ENCODE measurements at regions not wholly inside any gene's neighbourhood (a gene's known extent, or its start where the extent isn't known, plus 50 kb on each side); places are given as distances from the start of the nearest gene placed in this dataset.
A peak's percentile ranks its signal among the peaks of the same experiment; 100 is the strongest.

DNA sequence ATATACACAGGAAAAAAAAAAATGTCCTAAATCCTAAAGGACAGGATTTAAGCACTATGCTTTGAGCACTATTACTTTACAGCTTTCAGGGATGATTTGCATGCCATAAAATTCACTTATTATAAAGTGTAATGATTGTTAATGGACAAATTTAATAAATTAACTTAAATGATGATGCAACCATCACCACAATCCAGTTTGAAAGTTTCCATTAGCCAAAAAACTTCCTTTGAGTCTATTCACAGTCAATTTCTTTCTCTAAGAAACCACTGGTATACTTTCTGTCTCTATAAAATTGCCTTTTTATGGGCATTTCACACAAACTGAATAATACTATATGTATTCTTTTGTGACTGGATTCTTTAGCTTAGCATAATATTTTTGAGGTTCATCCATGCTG lies 111.1 kb upstream of the RIOK3 start:
- DNase-seq = no peak

- DNase-seq = no peak
Observed at GRCh38 chr18:23342506-23342905, 110.6 kb upstream of the RIOK3 start.

DNA sequence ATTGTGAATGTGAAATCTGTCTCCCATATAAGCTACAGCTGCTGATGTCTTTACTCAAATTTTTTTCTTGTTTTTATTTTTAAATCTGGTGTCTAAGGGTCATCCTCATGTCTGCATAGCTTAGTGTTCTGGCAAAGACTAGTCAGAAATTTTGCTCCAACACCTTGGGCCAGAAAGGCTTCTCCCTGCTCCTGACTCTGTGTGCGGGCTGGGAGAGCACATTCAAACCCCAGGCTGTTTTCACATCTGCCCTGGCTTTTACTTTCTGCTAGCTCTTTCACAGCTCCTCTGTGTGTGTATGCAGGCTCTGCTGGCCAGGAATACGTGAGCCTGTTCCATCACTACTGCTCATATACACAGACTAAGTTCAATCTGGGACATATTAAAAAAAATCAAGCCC lies 102.9 kb upstream of the RIOK3 start:
- no peak for DNase-seq

GRCh38 chr18:23351521-23351920 lies 101.6 kb upstream of the RIOK3 start:
- DNase-seq = no peak

- DNase-seq = no peak
Observed at GRCh38 chr18:23352042-23352441, 101.0 kb upstream of the RIOK3 start.

- DNase-seq = no peak
Observed at GRCh38 chr18:23353459-23353858, 99.6 kb upstream of the RIOK3 start.

DNA sequence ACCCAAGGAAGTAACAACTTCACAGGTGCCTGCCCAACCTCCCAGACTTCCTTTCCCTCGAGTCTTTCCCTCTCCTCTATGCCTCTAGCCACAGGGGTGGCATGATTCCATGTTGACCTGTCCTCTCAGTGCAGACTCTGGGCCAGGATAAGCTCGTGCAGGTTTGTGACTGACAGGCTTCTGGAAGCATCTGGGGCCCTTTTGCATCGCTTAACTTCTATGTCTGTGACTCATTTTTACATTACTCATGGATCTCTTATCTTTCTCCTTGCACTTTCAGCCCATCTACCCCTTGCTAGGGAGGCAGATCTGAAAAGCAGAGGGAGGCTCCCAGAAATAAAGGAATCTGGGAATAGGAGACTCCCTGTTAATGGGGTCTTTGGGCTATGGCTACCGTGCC lies 98.5 kb upstream of the RIOK3 start:
- DNase-seq = no peak

DNA sequence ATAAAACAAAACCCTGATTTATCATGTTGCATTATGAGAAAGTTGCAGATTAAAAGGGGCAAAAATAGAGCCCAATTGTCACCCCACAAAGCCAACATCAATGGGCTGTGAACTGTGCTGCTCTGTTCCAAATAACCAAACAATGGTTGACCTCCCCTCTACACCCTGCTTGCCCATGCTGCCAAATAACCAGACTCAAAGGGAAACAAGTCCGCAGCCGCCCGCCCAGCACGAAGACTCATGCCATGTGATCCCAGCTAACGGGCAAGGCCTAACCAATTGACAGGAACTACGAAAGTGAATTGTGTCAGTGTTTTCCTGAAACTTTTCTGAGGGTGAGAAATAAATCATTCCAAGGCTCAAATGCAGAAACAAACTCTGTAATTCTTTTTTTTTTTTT lies 97.9 kb upstream of the RIOK3 start:
- DNase-seq = peak in 39 of 58 donors; percentile 5 to 80 (median 39)

DNA sequence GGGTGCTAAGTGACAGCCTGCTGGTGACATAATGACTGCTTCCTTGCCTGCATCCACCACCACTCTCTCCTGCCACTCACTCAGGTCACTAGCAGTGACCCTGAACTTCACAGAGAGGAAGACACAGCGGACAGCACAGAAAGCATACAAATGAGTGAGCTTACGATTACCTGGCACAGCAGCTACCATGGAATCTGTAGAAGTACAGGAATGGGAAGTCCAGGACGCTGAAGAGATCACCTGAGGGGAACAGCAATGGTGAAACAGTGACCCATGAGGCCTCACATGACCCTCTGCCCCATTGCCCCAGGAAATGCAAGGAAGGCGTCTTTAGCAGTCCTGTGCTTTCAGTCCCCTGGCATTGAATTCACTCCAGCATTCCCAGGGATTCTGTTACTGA lies 96.7 kb upstream of the RIOK3 start:
- no peak for DNase-seq

DNA sequence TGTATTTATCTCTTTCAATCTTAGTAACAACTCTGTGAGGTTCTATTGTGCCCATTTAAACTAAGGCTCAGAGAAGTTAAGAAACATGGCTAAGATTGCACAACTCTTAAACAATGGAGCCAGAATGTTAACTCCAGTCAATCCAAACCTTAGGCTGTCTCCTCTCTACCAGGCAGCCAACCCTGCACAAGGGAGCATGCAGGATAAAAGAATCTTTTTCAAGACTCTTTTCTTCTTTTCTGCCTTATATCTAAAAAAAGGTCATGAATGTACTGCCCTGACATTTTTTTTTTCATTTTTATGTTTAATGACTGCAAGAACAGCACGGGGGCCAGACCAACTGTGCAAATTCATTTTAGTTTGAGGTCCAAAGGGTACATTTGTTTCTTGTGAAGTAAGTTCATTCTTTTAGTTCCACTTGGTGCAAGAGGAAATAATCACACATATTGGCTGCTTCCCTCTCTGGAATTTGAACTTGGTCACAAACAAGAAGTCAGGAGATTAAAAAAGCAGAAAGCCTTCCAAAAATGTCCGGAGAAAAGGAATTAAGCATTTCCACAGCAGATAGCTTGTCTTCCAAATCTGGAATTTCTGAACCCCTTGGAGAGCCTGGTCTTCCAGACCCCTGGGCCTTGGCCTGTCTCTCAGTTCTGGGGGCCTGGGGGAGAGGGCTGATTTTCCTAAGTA lies 96.0 kb upstream of the RIOK3 start:
- DNase-seq = no peak

DNA sequence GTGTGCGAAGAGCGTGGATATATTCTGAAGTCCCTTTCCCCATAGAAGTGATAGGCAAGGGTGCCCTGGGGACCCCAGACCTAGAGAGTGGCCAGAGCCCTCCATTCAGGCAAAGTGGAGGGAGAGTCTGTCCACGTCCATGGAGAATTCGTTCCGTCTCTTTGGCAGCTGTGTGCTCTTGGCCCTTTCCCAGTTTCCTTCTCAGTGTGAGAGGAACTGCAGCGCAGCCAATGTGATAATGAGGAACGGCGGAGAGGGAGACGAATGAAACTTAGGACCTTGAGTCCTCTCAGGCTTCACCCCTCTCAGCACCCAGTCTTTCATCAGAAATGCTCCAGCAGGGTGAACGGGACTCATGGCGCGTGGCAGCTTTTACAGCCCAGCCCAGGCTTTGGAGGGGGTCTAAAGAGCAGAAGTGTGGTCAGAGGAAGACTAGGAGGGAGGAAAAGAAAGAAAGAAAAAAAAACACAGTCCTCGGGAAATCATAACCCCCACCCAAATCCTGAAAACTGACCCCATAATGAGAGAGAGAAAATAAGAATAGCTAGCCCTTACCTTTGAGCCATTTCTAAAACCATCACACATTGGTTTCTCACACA lies 95.0 kb upstream of the RIOK3 start:
- peak in 37 of 58 donors; percentile 6 to 60 (median 28) for DNase-seq

DNA sequence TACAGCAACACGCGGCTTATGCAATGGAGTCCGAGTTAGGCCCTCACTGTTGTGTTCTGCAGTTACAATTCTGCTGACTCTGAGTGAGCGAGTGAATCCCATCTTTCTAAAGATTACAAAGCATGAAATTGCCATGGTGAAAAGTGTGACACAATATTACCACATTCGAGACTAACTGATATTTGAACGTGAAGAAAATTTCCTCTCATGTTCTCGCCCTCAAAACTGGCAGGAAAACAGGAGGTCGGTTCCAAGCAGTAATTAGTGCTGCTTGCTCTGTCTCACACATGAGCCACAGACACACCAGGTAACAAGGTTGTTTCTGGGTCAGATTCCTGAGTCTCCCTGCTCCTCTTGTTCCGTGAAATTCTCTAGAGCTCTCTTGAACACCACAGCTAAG lies 93.7 kb upstream of the RIOK3 start:
- DNase-seq = no peak

DNA sequence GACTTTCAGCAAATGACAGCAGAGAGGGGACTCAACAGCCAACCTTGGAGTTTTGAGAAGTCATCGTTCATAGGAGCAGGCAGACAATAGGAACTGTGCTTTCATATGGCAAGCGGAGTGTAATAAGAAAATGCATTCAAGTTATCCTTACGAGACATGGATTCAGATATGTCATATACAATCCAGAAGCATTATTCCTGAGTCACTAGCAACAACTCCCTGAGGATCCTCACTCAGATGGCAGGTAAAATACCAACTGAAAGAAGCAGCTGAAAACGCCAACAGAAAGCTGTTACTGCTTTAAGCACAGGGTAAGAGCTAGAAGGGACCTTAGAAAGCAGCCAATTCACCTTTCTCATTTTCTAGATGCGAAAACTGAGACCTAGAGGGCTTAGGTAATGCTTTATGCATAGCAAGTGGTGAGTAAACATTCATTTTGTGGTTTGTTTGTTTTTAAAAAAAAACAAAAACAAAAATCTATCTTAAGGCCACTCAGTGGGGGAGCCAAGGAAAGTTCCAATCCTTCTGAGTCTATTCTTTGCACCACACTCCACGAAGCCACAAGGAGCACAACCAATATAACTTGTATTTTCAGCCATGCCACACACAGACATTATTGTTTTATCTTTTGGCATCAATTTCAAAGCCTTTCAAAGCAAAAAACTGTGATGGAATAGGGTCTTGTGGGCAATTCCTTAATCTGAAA lies 89.1 kb upstream of the RIOK3 start:
- DNase-seq = no peak

DNA sequence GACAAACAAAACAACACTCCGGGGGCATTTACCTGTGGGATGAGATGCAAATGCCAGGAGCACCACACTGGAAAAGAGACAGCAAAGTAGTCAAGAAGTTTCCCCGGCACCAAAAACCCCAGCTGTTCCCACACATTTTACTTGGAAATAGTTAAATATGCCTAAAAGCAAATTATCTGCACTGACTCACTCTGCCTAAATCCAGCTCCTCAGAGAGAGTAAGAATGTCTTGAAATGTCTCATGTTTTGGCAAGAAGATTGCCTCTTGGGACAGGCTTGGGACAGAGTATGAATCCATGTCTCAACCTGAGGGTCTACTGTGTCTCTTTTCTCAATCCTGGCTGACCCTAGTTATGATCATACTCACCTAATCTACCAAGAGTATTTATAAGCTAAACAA lies 87.5 kb upstream of the RIOK3 start:
- peak in 1 of 58 donors; percentile 8 for DNase-seq

DNA sequence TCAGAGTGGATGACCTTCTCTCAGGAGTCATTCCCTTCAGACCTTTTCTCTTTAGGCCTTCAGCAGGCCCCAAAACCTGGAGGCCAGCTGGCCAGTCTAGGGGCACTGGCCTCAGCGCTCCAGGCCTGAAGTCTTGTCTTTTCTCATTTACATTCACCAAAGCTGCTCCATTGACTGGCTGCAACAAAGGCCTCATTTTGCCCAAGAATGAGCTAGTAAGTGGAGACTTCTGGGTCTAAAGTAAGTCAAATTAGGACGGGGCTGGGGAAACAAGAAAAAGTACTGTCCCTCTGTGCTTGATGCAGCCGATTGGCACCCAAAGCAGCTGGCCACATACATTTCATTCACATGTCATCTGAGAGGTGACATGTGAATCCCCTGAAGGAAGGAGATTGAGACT lies 83.8 kb upstream of the RIOK3 start:
- peak in 22 of 58 donors; percentile 3 to 51 (median 15) for DNase-seq

DNA sequence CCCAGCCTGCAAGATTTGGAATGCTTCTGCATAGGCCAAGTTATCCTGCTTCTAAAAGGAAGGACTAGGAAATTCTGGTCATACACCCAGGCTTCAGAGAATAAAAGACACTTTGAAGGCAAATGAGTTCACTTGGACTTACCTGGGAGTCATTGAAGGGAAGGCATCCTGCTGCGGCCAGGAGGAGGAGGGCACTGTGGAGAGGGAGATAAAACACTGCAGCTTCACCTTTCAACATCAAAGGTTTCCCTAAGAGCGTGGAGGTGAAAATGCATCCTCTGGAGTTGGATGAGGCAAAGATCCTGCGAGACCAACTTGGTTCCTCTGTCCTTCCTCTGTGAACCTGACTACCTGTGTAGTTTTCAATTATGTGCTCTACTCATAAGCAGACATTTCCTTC lies 79.5 kb upstream of the RIOK3 start:
- DNase-seq = no peak

DNA sequence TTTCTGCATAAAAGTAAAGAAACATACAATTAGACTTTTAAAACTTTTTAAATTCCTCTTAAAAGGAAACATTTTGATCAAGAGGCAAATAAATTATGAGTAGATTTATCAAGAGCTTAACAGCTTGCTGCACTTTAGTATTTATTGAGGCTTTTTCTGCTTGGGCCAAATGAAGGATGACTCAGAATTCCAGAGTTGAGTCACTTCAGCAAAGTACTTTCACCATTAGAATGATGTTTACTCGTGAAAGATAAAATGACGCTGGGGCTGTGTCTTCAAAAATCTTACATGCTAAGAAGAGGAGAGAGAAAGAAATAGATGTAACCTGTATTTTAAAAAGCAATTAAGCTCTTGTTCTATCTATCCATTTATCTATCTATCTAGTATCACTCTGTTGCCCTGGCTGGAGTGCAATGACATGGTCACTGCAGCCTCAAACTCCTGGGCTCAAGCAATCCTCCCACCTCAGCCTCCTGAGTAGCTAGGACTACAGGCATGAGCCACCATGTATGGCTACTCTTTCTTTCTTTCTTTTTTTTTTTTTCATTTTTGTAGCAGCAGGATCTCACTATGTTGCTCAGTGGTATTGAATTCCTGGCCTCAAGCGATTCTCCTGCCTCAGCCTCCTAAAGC lies 75.3 kb upstream of the RIOK3 start:
- peak in 1 of 58 donors; percentile 4 for DNase-seq

GRCh38 chr18:23378302-23378686 lies 74.8 kb upstream of the RIOK3 start:
- DNase-seq = no peak

DNA sequence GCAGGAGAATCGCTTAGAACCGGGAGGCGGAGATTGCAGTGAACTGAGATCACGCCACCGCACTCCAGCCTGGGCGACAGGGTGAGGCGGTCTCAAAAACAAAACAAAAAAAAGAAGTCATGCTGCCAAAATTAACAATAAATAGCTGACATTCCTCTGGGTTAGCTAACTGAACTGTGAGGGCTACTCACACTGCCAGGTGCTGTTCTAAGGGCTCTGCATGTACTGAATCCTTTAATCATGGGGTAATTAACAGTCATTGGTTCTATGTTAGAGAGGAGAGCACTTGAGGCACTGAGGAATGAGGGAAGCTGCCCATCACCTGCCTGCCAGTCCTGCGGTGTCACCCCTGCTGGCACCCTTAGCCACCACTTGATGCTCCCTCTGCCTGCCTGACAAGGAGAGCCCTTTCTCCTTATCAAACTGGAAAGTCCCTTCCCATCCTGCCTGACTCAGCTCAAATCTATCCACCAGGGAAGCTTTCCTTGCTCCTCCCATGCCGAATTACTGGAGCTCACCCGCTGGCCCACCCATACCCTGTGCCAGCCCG lies 73.0 kb upstream of the RIOK3 start:
- no peak for DNase-seq

DNA sequence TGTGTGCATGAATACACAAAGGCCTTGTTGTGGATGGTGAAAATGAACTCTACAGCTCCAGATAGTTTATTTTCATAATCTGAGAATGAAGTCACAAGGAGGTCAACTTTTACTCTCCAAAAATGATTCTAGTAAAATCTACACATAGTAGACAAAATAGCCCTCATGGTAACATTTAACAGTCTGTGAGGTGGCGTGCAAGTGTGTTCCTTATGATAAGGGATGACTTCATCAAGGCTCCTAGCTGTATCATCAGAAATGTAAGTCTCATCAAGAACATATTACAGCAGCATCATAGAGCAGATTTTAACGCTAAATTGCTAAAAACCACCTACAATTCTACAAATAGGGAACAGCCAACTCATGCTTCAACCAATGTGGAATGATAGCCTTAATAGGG lies 72.3 kb upstream of the RIOK3 start:
- DNase-seq = no peak

DNA sequence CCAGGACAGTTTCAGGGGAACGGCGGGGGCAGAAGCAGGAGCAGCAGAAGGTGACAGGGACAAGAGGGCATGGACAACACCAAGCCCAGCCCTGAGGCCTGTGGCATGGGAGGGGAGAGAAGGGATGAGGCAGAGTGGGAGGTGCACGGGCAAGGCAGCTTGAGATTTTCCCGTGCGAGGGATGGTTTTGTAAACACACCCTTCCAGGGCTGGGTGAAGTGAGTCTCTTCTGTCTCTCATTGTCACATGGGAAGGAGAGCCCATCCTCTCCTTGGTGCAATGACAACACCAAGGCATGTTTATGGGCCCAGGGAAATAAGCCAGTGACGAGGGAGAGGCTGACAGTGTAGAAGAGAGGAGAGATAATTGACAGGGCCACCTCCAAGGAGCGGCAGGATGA lies 69.6 kb upstream of the RIOK3 start:
- DNase-seq = no peak

All from anterior cingulate cortex (tissue), 58 donors.